Spleen (tissue), 11 donors: ENCODE measurements at regions not wholly inside any gene's neighbourhood (a gene's known extent, or its start where the extent isn't known, plus 50 kb on each side); places are given as distances from the start of the nearest gene placed in this dataset.

Source experiments
- DNase-seq: peaks from one replicate; pipeline ENCODE4 v3.0.0-alpha.2; 2020
- H3K27ac ChIP-seq, 8 donors: fragments of 200-600 bp; sonication (generic) in 7 of 8; 1 replicate in 4 of 8; 2 replicates in 4 of 8; pipeline versions ENCODE4 v1.5.0 to v1.8.0; 2016 to 2021; ENCODE audit warnings: inconsistent platforms in 4 of 8, mild to moderate bottlenecking in 4 of 8, moderate library complexity in 1 of 8
- H3K27me3 ChIP-seq, 7 donors: fragments of 200-600 bp; sonication (generic) in 6 of 7; replicated peaks in 1 of 7; 1 replicate in 4 of 7; 2 replicates in 3 of 7; pipeline versions ENCODE4 v1.5.0 to v1.8.0; 2016 to 2021; ENCODE audit warnings: inconsistent platforms in 3 of 7, mild to moderate bottlenecking in 1 of 7
- H3K36me3 ChIP-seq, 6 donors: fragments of 200-600 bp; sonication (generic) in 5 of 6; 1 replicate in 4 of 6; 2 replicates in 2 of 6; pipeline versions ENCODE4 v1.5.0 to v1.8.0; 2016 to 2021; ENCODE audit warnings: inconsistent platforms in 2 of 6
- H3K4me1 ChIP-seq, 6 donors: fragments of 200-600 bp; sonication (generic) in 5 of 6; 1 replicate in 3 of 6; 2 replicates in 3 of 6; pipeline versions ENCODE4 v1.5.0 to v1.8.0; 2016 to 2021; ENCODE audit warnings: inconsistent platforms in 3 of 6
- H3K4me3 ChIP-seq, 8 donors: fragments of 200-600 bp; sonication (generic) in 7 of 8; 1 replicate in 4 of 8; 2 replicates in 4 of 8; pipeline versions ENCODE4 v1.5.0 to v1.8.0; 2016 to 2021; ENCODE audit warnings: inconsistent platforms in 4 of 8, mild to moderate bottlenecking in 4 of 8, moderate library complexity in 2 of 8
- H3K9me3 ChIP-seq, 8 donors: fragments of 200-600 bp; sonication (generic) in 7 of 8; 1 replicate in 4 of 8; 2 replicates in 4 of 8; pipeline versions ENCODE4 v1.5.0 to v1.8.0; 2016 to 2021; ENCODE audit warnings: inconsistent platforms in 4 of 8
- POLR2A ChIP-seq, 3 donors: fragments of 450-650 bp; IDR thresholded peaks; one replicate each; pipeline ENCODE4 v1.5.1; 2017; ENCODE audit warnings: antibody characterized with exemption in 3 of 3, mild to moderate bottlenecking in 1 of 3
- POLR2AphosphoS5 ChIP-seq, 3 donors: sonication (generic); formaldehyde crosslinking; IDR thresholded peaks; one replicate each; pipeline ENCODE4 v1.5.1; 2017; ENCODE audit warnings: antibody characterized with exemption in 3 of 3
- WGBS, 5 donors: extraction: QIAGEN DNeasy Blood & Tissue Kit in 3 of 5; methylation state at CpG; one replicate each; pipeline versions ENCODE4 v1.1.5 to v1.1.7; 2013 to 2018; 5-methylcytosine and 5-hydroxymethylcytosine counted together
- intact Hi-C: fragments of 100-400 bp; cut with DNase I; formaldehyde crosslinking; loops from one replicate; pipeline ENCODE4 v1.15.0; 2023; ENCODE audit warnings: low total_unique reads
- TF ChIP-seq, protein P1 (sequence below), 11 experiments: fragments of 200-600 bp in 7 of 11; fragments of 450-650 bp in 4 of 11; sonication (generic) in 4 of 11; IDR thresholded peaks in 8 of 11; conservative IDR thresholded peaks in 3 of 11; 1 replicate in 7 of 11; 2 replicates in 4 of 11; pipeline versions ENCODE4 v1.4.0 to v1.8.0; 2016 to 2021; ENCODE audit warnings: antibody characterized with exemption in 11 of 11, inconsistent platforms in 4 of 11, mild to moderate bottlenecking in 1 of 11
- donor health status: healthy with polysubstance abuse.
- donor health status: DM: no; HTN: no; CAD: no; lungs with moderate emphysema.
- donor health status: DM: no; HTN: no; CAD: no.
- donor health status: Bipolar disorder and iron deficiency.
- donor health status: healthy.
- donor health status: DM: no; HTN: no; CAD: no.
- donor health status: DM: yes; HTN: yes; CAD: no.

DNA sequence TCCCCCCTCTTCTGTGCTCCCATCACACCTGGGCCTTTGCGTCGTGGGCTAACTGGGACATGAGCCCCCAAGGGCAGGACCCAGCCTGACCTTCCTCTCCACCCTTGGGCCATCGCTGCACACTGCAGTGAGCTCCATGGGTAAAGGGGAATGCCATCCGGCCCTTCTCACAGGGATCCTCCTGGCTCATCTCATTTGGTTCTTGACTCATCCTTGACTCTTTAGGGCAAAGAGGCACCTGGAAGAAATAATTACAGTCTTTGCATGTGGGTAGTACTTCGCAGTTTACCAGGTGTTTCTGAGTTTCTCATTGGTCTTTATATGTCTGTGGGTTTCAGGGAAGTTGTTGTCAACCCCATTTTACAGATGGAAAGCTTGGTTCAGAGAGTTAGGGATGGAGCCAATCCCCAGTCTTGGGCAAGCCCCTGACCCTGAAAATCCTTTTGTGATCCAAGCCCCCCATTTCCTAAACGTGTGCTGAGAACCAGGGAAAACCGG, 59.3 kb upstream of the ID3 start:
- Histone ChIP-seq H3K4me1 (peaks cover 13 to 68% (median 32%) of the 10 kb centered on the region in 6 donors), H3K27ac (peak overlapping the region in 7 of 8 donors; percentile 54 to 89 (median 79)), H3K27me3 (peaks cover 0 to 27% (median 8%) of the 10 kb centered on the region in 7 donors), H3K4me3 (peak overlapping the region in 1 of 8 donors; percentile 60), H3K9me3 (no peaks in the 10 kb centered on the region), H3K36me3 (no peaks in the 10 kb centered on the region)
- TF ChIP-seq POLR2AphosphoS5 (IDR thresholded peaks at IDR 0.05) = no peak
- TF ChIP-seq, protein P1, sequence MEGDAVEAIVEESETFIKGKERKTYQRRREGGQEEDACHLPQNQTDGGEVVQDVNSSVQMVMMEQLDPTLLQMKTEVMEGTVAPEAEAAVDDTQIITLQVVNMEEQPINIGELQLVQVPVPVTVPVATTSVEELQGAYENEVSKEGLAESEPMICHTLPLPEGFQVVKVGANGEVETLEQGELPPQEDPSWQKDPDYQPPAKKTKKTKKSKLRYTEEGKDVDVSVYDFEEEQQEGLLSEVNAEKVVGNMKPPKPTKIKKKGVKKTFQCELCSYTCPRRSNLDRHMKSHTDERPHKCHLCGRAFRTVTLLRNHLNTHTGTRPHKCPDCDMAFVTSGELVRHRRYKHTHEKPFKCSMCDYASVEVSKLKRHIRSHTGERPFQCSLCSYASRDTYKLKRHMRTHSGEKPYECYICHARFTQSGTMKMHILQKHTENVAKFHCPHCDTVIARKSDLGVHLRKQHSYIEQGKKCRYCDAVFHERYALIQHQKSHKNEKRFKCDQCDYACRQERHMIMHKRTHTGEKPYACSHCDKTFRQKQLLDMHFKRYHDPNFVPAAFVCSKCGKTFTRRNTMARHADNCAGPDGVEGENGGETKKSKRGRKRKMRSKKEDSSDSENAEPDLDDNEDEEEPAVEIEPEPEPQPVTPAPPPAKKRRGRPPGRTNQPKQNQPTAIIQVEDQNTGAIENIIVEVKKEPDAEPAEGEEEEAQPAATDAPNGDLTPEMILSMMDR (IDR thresholded peaks at IDR 0.05 in 8 of 11, conservative IDR thresholded peaks at IDR 0.05 in 3 of 11) = no peak
- TF ChIP-seq POLR2A (IDR thresholded peaks at IDR 0.05) = no peak
- no peak for DNase-seq
- WGBS, 5 donors = 84 to 91% (median 88%) methylated on average over 7 of the region's 7 CpGs
- intact Hi-C loops = no loop called here

DNA sequence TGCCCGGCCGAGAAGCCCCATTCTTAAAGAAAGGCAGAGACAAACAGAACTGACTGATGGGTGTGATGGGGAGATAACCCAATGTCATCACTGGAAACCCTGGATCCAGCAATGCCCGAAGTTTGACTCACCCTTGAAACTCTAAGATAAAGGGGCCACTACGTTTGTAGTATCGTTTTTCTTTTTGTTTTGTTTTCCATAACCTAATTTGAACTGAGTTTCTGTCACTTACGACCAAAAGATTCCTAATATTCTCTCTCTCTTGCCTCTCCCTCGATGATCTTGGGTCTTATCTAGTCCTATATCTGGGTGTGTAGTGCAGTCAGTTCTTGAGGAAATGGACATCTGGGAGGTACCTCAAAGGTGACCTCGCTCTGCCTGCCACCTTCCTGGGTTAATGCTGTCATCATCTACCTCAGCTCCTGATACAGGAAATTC, 57.8 kb upstream of the ID3 start:
- TF ChIP-seq POLR2AphosphoS5 (IDR thresholded peaks at IDR 0.05) (no peak), POLR2A (IDR thresholded peaks at IDR 0.05) (no peak)
- TF ChIP-seq, protein P1 (IDR thresholded peaks at IDR 0.05 in 8 of 11, conservative IDR thresholded peaks at IDR 0.05 in 3 of 11) = no peak
- Histone ChIP-seq H3K27ac (peak overlapping the region in 2 of 8 donors; percentile 22 to 90), H3K9me3 (no peaks in the 10 kb centered on the region), H3K36me3 (no peaks in the 10 kb centered on the region), H3K4me3 (no peak overlapping the region), H3K27me3 (peaks cover 0 to 27% (median 8%) of the 10 kb centered on the region in 7 donors), H3K4me1 (peaks cover 24 to 73% (median 48%) of the 10 kb centered on the region in 6 donors)
- WGBS, 5 donors = 70 to 80% (median 79%) methylated on average over 8 of the region's 8 CpGs
- intact Hi-C loops = no loop called here
- DNase-seq = no peak

DNA sequence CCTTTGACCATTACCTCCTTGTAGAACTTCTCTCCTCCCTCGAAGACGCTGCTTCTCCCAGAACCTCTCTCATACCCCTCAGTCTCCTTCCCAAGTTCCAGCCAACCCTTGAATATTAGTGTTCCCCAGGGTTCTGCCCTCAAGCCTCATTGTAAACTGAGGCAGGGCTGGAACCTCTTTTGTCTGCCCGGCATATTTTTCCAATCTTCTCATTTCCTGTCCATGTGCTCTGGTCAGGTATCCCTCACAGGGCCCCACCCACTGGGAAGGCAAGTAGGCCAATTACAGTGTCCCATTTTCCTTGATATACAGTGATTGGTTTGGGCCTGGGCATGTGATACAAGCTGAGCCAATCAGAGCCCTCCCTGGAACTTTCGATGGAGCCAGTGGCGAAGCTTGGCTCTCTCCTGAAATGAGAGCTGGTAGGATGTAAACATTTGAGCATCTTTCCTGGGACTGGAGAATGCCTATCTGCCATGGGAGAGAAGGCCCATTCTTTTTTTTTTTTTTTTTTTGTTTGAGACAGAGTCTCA, 57.1 kb upstream of the ID3 start:
- Histone ChIP-seq H3K36me3 (no peaks in the 10 kb centered on the region), H3K4me3 (no peak overlapping the region), H3K4me1 (peaks cover 24 to 73% (median 53%) of the 10 kb centered on the region in 6 donors), H3K9me3 (no peaks in the 10 kb centered on the region), H3K27ac (peak overlapping the region in 2 of 8 donors; percentile 83 to 90), H3K27me3 (peaks cover 0 to 27% (median 8%) of the 10 kb centered on the region in 7 donors)
- intact Hi-C loops = no loop called here
- WGBS, 5 donors = 92 to 98% (median 96%) methylated on average over 5 of the region's 5 CpGs
- DNase-seq = no peak
- TF ChIP-seq POLR2AphosphoS5 (IDR thresholded peaks at IDR 0.05) = no peak
- TF ChIP-seq, protein P1 (IDR thresholded peaks at IDR 0.05 in 8 of 11, conservative IDR thresholded peaks at IDR 0.05 in 3 of 11) = no peak

DNA sequence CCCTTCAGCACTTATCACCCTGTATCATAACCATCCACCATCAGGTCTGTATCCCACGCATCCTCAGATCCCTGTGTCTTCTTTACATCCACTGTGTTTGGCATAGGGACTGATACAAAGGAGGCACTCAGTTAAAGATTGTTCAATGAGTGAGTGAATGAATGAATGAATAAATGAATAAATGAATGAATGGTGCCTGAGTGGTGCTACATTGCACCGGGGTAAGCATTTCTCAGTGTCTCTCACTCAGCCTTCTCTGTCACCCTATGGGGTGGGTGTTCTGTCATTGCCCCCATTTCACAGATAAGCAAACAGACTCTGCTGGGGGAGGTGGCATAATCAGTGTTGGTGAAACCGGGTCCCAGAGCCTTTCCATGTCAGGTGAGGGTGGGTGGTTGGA, 56.6 kb upstream of the ID3 start:
- intact Hi-C loops = no loop called here

More for the DNA sequence above, 56.6 kb upstream of the ID3 start:
- H3K27ac ChIP-seq = peak overlapping the region in 3 of 8 donors; percentile 2 to 90 (median 83)
- 81 to 90% (median 87%) methylated on average over 3 of the region's 3 CpGs for WGBS, 5 donors
- no peak for DNase-seq
- no peak for TF ChIP-seq POLR2AphosphoS5 (IDR thresholded peaks at IDR 0.05)
- no peak for TF ChIP-seq POLR2A (IDR thresholded peaks at IDR 0.05)
- TF ChIP-seq, protein P1 (IDR thresholded peaks at IDR 0.05 in 8 of 11, conservative IDR thresholded peaks at IDR 0.05 in 3 of 11) = no peak
- H3K27me3 ChIP-seq = peaks cover 0 to 27% (median 8%) of the 10 kb centered on the region in 7 donors
- H3K36me3 ChIP-seq = no peaks in the 10 kb centered on the region
- no peak overlapping the region for H3K4me3 ChIP-seq
- peaks cover 21 to 71% (median 52%) of the 10 kb centered on the region in 6 donors for H3K4me1 ChIP-seq
- no peaks in the 10 kb centered on the region for H3K9me3 ChIP-seq
